Calu3 (cell line): ENCODE measurements at regions not wholly inside any gene's neighbourhood (a gene's known extent, or its start where the extent isn't known, plus 50 kb on each side); places are given as distances from the start of the nearest gene placed in this dataset.

Experiments
- BruUV-seq: library from RNA; stranded (reverse); fragments of 400-500 nt; replicated peaks from 2 replicates; lab custom pipeline; 2021; lab: Mats Ljungman, UMichigan
- CTCF ChIA-PET: fragments of 300-600 bp; sonication (Branson Sonifier 250); formaldehyde crosslinking; loops from one replicate; lab custom pipeline; 2022; ENCODE audit warnings: antibody characterized with exemption; lab: Charles Lee
- DNase-seq: peaks from one replicate; pipeline ENCODE4 v3.0.0; 2022
- H3K27ac Mint-ChIP-seq: one replicate; pipeline ENCODE4 v1.8.0; 2022; ENCODE audit warnings: mixed read lengths; ENCODE audit not compliant: unreplicated experiment
- H3K27me3 Mint-ChIP-seq: one replicate; pipeline ENCODE4 v1.8.0; 2022; ENCODE audit warnings: mixed read lengths; ENCODE audit not compliant: unreplicated experiment
- H3K36me3 Mint-ChIP-seq: one replicate; pipeline ENCODE4 v1.8.0; 2022; ENCODE audit warnings: mild to moderate bottlenecking, moderate library complexity, mixed read lengths; ENCODE audit not compliant: insufficient read depth, unreplicated experiment
- H3K4me1 Mint-ChIP-seq: one replicate; pipeline ENCODE4 v1.8.0; 2022; ENCODE audit warnings: mild to moderate bottlenecking, low read depth, mixed read lengths; ENCODE audit not compliant: unreplicated experiment
- H3K4me3 Mint-ChIP-seq: one replicate; pipeline ENCODE4 v1.8.0; 2022; ENCODE audit warnings: mild to moderate bottlenecking, low read depth, moderate library complexity, mixed read lengths; ENCODE audit not compliant: unreplicated experiment
- H3K9me3 Mint-ChIP-seq: one replicate; pipeline ENCODE4 v1.8.0; 2022; ENCODE audit warnings: low read depth, mixed read lengths; ENCODE audit not compliant: unreplicated experiment
- CTCF ChIP-seq: fragments of 200-600 bp; IDR thresholded peaks from one replicate; pipeline ENCODE4 v1.8.0; 2022; ENCODE audit warnings: antibody characterized with exemption; ENCODE audit not compliant: unreplicated experiment
- intact Hi-C: fragments of 100-400 bp; cut with micrococcal nuclease; formaldehyde crosslinking; loops from one replicate; pipeline ENCODE4 v1.10.0; 2022; ENCODE audit not compliant: unreplicated experiment

DNA sequence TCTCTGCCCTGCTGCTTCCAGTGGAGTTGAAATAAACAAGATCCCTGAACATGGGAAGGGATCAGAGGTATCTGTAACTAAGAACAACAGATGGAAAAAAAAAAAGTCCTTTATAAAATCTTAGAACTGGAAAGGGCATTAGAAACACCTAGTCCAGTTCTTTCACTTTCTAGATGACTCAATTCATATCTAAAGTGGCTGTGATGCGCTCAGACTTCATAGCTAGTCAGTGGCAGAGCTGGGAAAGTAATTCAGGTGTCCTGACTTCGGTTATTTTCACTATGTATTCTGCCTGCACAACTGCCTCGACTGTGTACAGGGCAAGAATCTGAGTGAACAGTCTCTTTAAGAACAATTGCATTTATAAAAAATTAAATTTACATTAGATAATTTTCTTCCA is 151.8 kb upstream of the TMTC4 start:
- Mint-ChIP-seq H3K27ac (no peak overlapping the region), H3K9me3 (no peaks in the 10 kb centered on the region), H3K27me3 (no peaks in the 10 kb centered on the region), H3K4me1 (no peaks in the 10 kb centered on the region), H3K4me3 (no peak overlapping the region), H3K36me3 (no peaks in the 10 kb centered on the region)
- intact Hi-C loops = no loop called here
- CTCF ChIA-PET = no interaction called here
- BruUV-seq = no TSS peak
- no peak for TF ChIP-seq CTCF
- DNase-seq = no peak

DNA sequence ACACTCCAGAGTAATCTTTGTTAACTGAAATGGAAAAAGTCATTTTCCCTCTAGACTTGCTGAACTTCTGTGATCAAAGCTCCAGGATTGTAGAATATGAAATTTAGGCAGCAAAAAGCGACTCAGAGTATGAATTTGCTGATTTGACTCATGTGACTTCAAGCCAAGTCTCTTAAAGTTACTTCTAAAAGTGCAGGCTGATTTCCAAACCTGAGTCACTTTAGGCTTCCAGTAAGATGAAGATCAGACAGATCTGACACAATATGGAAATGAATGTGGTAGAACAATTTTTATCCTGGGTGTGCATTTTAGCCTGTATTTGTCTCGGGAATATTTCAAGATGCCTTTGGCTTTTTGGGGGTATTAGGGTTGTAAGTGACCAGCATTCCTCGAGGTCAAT is 151.0 kb upstream of the TMTC4 start:
- no peak overlapping the region for H3K4me3 Mint-ChIP-seq
- no TSS peak for BruUV-seq
- no peaks in the 10 kb centered on the region for H3K4me1 Mint-ChIP-seq
- no peak for TF ChIP-seq CTCF
- DNase-seq = no peak
- H3K36me3 Mint-ChIP-seq = no peaks in the 10 kb centered on the region
- H3K9me3 Mint-ChIP-seq = no peaks in the 10 kb centered on the region
- H3K27ac Mint-ChIP-seq = no peak overlapping the region
- CTCF ChIA-PET = no interaction called here
- intact Hi-C loops = no loop called here
- H3K27me3 Mint-ChIP-seq = no peaks in the 10 kb centered on the region

GRCh38 chr13:100824366-100824765 is 149.8 kb upstream of the TMTC4 start:
- TF ChIP-seq CTCF = no peak
- H3K4me1 Mint-ChIP-seq = no peaks in the 10 kb centered on the region
- H3K4me3 Mint-ChIP-seq = no peak overlapping the region
- no peaks in the 10 kb centered on the region for H3K36me3 Mint-ChIP-seq
- no peaks in the 10 kb centered on the region for H3K9me3 Mint-ChIP-seq
- H3K27ac Mint-ChIP-seq = no peak overlapping the region
- no peaks in the 10 kb centered on the region for H3K27me3 Mint-ChIP-seq
- BruUV-seq = no TSS peak
- intact Hi-C loops = no loop called here
- CTCF ChIA-PET = no interaction called here
- DNase-seq = no peak

GRCh38 chr13:100823448-100823847 is 148.9 kb upstream of the TMTC4 start:
- H3K9me3 Mint-ChIP-seq = no peaks in the 10 kb centered on the region

More at GRCh38 chr13:100823448-100823847, 148.9 kb upstream of the TMTC4 start:
- H3K36me3 Mint-ChIP-seq = no peaks in the 10 kb centered on the region
- no peaks in the 10 kb centered on the region for H3K27me3 Mint-ChIP-seq
- no peak for DNase-seq
- BruUV-seq = no TSS peak
- peaks cover 6% of the 10 kb centered on the region for H3K4me1 Mint-ChIP-seq
- intact Hi-C loops = no loop called here
- no peak overlapping the region for H3K27ac Mint-ChIP-seq
- no peak overlapping the region for H3K4me3 Mint-ChIP-seq
- CTCF ChIA-PET = no interaction called here
- no peak for TF ChIP-seq CTCF
